Urinary bladder (tissue), 3 donors: ENCODE measurements at regions not wholly inside any gene's neighbourhood (a gene's known extent, or its start where the extent isn't known, plus 50 kb on each side); places are given as distances from the start of the nearest gene placed in this dataset.

Experiments
- DNase-seq: peaks from one replicate; pipeline ENCODE4 v3.0.0-alpha.2; 2015; ENCODE audit errors: extremely low spot score
- H3K27ac ChIP-seq: one replicate; pipeline ENCODE4 v1.5.1; 2013; ENCODE audit warnings: low read depth, mild to moderate bottlenecking, moderate library complexity
- H3K36me3 ChIP-seq: one replicate; pipeline ENCODE4 v1.6.1; 2013; ENCODE audit warnings: mild to moderate bottlenecking, moderate library complexity; ENCODE audit not compliant: insufficient read depth
- H3K4me1 ChIP-seq: one replicate; pipeline ENCODE4 v1.6.1; 2013; ENCODE audit warnings: mild to moderate bottlenecking, moderate library complexity; ENCODE audit not compliant: insufficient read depth
- H3K4me3 ChIP-seq: one replicate; pipeline ENCODE4 v1.5.1; 2013; ENCODE audit warnings: low read depth, low read length
- WGBS: extraction: QIAGEN DNeasy Blood & Tissue Kit; methylation state at CpG from one replicate; pipeline ENCODE4 v1.1.7; 2013; 5-methylcytosine and 5-hydroxymethylcytosine counted together
- donor health status: healthy with polysubstance abuse.
- donor health status: healthy.

- Histone ChIP-seq H3K4me3 (no peak overlapping the region), H3K36me3 (no peaks in the 10 kb centered on the region), H3K4me1 (no peaks in the 10 kb centered on the region), H3K27ac (no peak overlapping the region)
- WGBS: 42% methylated on average over 4 of the region's 4 CpGs
- DNase-seq: no peak
These were observed 454.4 kb downstream of the FUT8 start for GRCh38 chr14:65866886-65867285.

- Histone ChIP-seq H3K36me3 (no peaks in the 10 kb centered on the region), H3K4me3 (no peak overlapping the region), H3K4me1 (no peaks in the 10 kb centered on the region), H3K27ac (no peak overlapping the region)
- no peak for DNase-seq
- 93% methylated on average over 3 of the region's 3 CpGs for WGBS
These were observed 454.8 kb downstream of the FUT8 start for GRCh38 chr14:65867333-65867732.

- no peak for DNase-seq
- H3K4me3 ChIP-seq: no peak overlapping the region
- no peaks in the 10 kb centered on the region for H3K4me1 ChIP-seq
- WGBS: 55% methylated on average over 2 of the region's 2 CpGs
- no peaks in the 10 kb centered on the region for H3K36me3 ChIP-seq
- H3K27ac ChIP-seq: no peak overlapping the region
These were observed 460.0 kb downstream of the FUT8 start for GRCh38 chr14:65872536-65872935.

- Histone ChIP-seq H3K36me3 (no peaks in the 10 kb centered on the region), H3K27ac (no peak overlapping the region), H3K4me3 (no peak overlapping the region), H3K4me1 (no peaks in the 10 kb centered on the region)
- 89% methylated on average over 7 of the region's 7 CpGs for WGBS
- DNase-seq: no peak
These were observed 464.6 kb downstream of the FUT8 start for GRCh38 chr14:65877166-65877565.

GRCh38 chr14:65877624-65878023 lies 465.1 kb downstream of the FUT8 start:
- no peak overlapping the region for H3K27ac ChIP-seq
- no peak overlapping the region for H3K4me3 ChIP-seq
- no peaks in the 10 kb centered on the region for H3K4me1 ChIP-seq
- no peaks in the 10 kb centered on the region for H3K36me3 ChIP-seq
- 66% methylated on average over 4 of the region's 4 CpGs for WGBS
- no peak for DNase-seq

- Histone ChIP-seq H3K36me3 (no peaks in the 10 kb centered on the region), H3K4me1 (no peaks in the 10 kb centered on the region), H3K27ac (no peak overlapping the region), H3K4me3 (no peak overlapping the region)
- no peak for DNase-seq
- WGBS: 61% methylated on average over 4 of the region's 4 CpGs
These were observed 466.1 kb downstream of the FUT8 start for GRCh38 chr14:65878586-65878985.

- no peak for DNase-seq
- Histone ChIP-seq H3K4me3 (no peak overlapping the region), H3K36me3 (no peaks in the 10 kb centered on the region), H3K4me1 (no peaks in the 10 kb centered on the region), H3K27ac (no peak overlapping the region)
- WGBS: 90% methylated on average over 3 of the region's 3 CpGs
These were observed 466.9 kb downstream of the FUT8 start for GRCh38 chr14:65879248-65880009.

GRCh38 chr14:65880507-65880906 lies 468.0 kb downstream of the FUT8 start:
- Histone ChIP-seq H3K4me3 (no peak overlapping the region), H3K36me3 (no peaks in the 10 kb centered on the region), H3K27ac (no peak overlapping the region), H3K4me1 (no peaks in the 10 kb centered on the region)
- no peak for DNase-seq

GRCh38 chr14:65881642-65882041 lies 469.1 kb downstream of the FUT8 start:
- H3K27ac ChIP-seq: no peak overlapping the region
- DNase-seq: no peak
- H3K36me3 ChIP-seq: no peaks in the 10 kb centered on the region
- no peaks in the 10 kb centered on the region for H3K4me1 ChIP-seq
- H3K4me3 ChIP-seq: no peak overlapping the region

- no peaks in the 10 kb centered on the region for H3K36me3 ChIP-seq
- H3K4me3 ChIP-seq: no peak overlapping the region
- 59% methylated on average over 3 of the region's 3 CpGs for WGBS
- H3K27ac ChIP-seq: no peak overlapping the region
- no peaks in the 10 kb centered on the region for H3K4me1 ChIP-seq
- DNase-seq: no peak
These were observed 476.1 kb downstream of the FUT8 start for GRCh38 chr14:65888677-65889076.

GRCh38 chr14:65892315-65892714 lies 479.8 kb downstream of the FUT8 start:
- no peaks in the 10 kb centered on the region for H3K4me1 ChIP-seq
- DNase-seq: no peak
- 41% methylated on average over 7 of the region's 7 CpGs for whole genome bisulfite sequencing
- no peak overlapping the region for H3K4me3 ChIP-seq
- H3K27ac ChIP-seq: no peak overlapping the region
- no peaks in the 10 kb centered on the region for H3K36me3 ChIP-seq

- Histone ChIP-seq H3K4me1 (no peaks in the 10 kb centered on the region), H3K36me3 (no peaks in the 10 kb centered on the region), H3K27ac (no peak overlapping the region), H3K4me3 (no peak overlapping the region)
- DNase-seq: no peak
- WGBS: 87% methylated on average over 2 of the region's 2 CpGs
These were observed 487.6 kb downstream of the FUT8 start for GRCh38 chr14:65900164-65900563.

GRCh38 chr14:65901595-65901994 lies 489.1 kb downstream of the FUT8 start:
- Histone ChIP-seq H3K4me1 (no peaks in the 10 kb centered on the region), H3K36me3 (no peaks in the 10 kb centered on the region), H3K27ac (no peak overlapping the region), H3K4me3 (no peak overlapping the region)
- WGBS: 29% methylated on average over 1 of the region's 1 CpG
- no peak for DNase-seq

GRCh38 chr14:65904988-65905387 lies 492.5 kb downstream of the FUT8 start:
- H3K4me3 ChIP-seq: no peak overlapping the region
- no peaks in the 10 kb centered on the region for H3K4me1 ChIP-seq
- DNase-seq: no peak
- H3K36me3 ChIP-seq: no peaks in the 10 kb centered on the region
- H3K27ac ChIP-seq: no peak overlapping the region
- WGBS: 83% methylated on average over 4 of the region's 4 CpGs

- H3K4me1 ChIP-seq: no peaks in the 10 kb centered on the region
- H3K4me3 ChIP-seq: no peak overlapping the region
- no peak for DNase-seq
- no peak overlapping the region for H3K27ac ChIP-seq
- 57% methylated on average over 4 of the region's 4 CpGs for WGBS
- H3K36me3 ChIP-seq: no peaks in the 10 kb centered on the region
These were observed 493.8 kb downstream of the FUT8 start for GRCh38 chr14:65906344-65906743.
